H1 (cell line): ENCODE measurements at regions not wholly inside any gene's neighbourhood (a gene's known extent, or its start where the extent isn't known, plus 50 kb on each side); places are given as distances from the start of the nearest gene placed in this dataset.

ENCODE experiments used
- CEBPB ChIP-seq: IDR thresholded peaks from 2 replicates; pipeline ENCODE4 v1.6.1; 2012; ENCODE audit warnings: low read depth, low read length
- CTCF ChIP-seq, 3 experiments: IDR thresholded peaks; 1 replicate in 2 of 3; 2 replicates in 1 of 3; pipeline versions ENCODE4 v1.5.1 to v1.6.1; 2011; ENCODE audit warnings: low read length in 3 of 3, mild to moderate bottlenecking in 3 of 3, inconsistent platforms in 2 of 3, low read depth in 1 of 3, moderate library complexity in 1 of 3; ENCODE audit not compliant: insufficient read depth in 1 of 3; ENCODE audit errors: control extremely low read depth in 1 of 3
- POLR2A ChIP-seq, 2 experiments: IDR thresholded peaks; 1 replicate in 1 of 2; 2 replicates in 1 of 2; pipeline ENCODE4 v1.6.1; 2011; ENCODE audit warnings: low read depth in 2 of 2, low read length in 2 of 2, mild to moderate bottlenecking in 2 of 2; ENCODE audit errors: control extremely low read depth in 1 of 2
- RBBP5 ChIP-seq: IDR thresholded peaks from 2 replicates; pipeline ENCODE4 v1.7.1; 2012; ENCODE audit warnings: low read depth, mild to moderate bottlenecking, inconsistent platforms, low read length, moderate library complexity, borderline replicate concordance
- TBP ChIP-seq: IDR thresholded peaks from 2 replicates; pipeline ENCODE4 v1.6.1; 2011; ENCODE audit warnings: low read depth, low read length, improper control_type of control experiment
- YY1 ChIP-seq: IDR thresholded peaks from 2 replicates; pipeline ENCODE4 v1.6.1; 2011; ENCODE audit warnings: low read depth, mild to moderate bottlenecking, low read length

DNA sequence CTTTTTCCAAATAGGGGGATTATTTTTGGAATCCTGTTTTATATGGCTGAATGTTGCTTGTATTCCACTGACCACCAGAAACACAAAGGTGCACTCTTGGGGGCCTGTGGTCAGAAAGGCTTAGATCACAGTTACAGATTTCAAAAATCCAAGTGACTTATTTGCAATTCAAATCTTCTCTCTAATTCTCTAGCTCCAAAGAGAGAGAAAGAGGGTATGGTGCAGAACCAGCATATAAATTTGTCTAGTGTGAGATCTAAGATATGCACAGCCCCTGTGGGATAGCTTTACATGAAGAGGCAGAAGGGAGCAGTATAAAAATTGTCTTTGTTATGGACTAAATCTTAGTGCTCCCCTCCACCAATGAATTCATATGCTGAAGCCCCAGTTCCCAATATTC, 1121.7 kb upstream of the CELF2 start:
- no peak for TF ChIP-seq RBBP5
- no peak for TF ChIP-seq TBP
- TF ChIP-seq YY1, result no peak
- no peak for TF ChIP-seq CTCF (IDR thresholded peaks at IDR 0.05; ENCODE audit: control extremely low read depth in 1 of 3, insufficient read depth in 1 of 3, low read depth in 1 of 3, low read length in 3 of 3)
- TF ChIP-seq POLR2A (IDR thresholded peaks at IDR 0.05; ENCODE audit: control extremely low read depth in 1 of 2, low read depth in 2 of 2, low read length in 2 of 2), result no peak
- no peak for TF ChIP-seq CEBPB
